ENCODE measurements at regions not wholly inside any gene's neighbourhood (a gene's known extent, or its start where the extent isn't known, plus 50 kb on each side); places are given as distances from the start of the nearest gene placed in this dataset.

DNA sequence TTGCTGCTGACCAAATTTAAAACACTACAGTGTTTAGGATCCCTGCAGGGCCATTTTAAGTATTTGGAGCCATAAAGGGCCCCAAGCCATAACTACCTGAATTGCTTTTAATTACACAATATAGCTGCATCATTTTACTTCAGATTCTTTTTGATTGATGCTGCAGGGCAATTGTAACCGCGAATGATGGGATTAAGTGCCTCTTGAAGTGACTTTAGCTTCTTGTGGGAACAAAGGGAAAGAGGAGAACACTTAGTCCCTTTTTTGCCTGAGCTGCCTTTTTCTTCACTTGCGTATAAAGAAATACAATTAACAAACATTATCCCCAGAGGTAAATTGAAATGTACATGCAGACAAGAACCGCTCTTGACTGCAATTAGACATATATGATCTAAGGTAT, 228.5 kb downstream of the ZIC5 start:
- TF ChIP-seq CTCF (IDR thresholded peaks at IDR 0.05), result no peak
- Histone ChIP-seq H3K4me3 (peak overlapping the region in 1 of 2 donors; percentile 1), H3K27ac (no peak overlapping the region), H3K9me3 (no peaks in the 10 kb centered on the region), H3K4me1 (peaks cover 0 to 7% of the 10 kb centered on the region in 2 donors), H3K27me3 (no peaks in the 10 kb centered on the region), H3K36me3 (no peaks in the 10 kb centered on the region)
- intact Hi-C loops (cut with DNase I), result no loop called here
- no peak for DNase-seq (ENCODE audit: low spot score in 2 of 2)

DNA sequence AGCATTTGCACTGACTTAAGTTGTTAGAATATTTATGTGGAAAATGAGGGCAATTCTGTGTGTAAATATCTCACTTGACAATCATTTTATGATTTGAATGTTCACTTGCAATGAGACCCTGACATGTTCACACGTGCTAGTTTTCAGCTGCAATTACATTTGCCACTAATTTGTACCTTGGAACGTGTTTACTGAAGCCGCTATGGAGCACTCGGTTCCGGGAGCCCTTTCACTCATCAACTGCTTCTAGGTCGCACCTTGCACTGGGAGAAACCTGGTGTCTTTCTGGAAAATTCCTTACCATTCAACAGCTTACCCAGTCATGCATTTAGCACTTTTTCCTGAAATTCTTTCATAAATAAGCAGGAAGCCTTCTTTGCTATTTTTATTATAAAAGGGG, 229.6 kb downstream of the ZIC5 start:
- peak overlapping the region in 1 of 2 donors; percentile 1 for H3K4me3 ChIP-seq
- H3K9me3 ChIP-seq, result no peaks in the 10 kb centered on the region
- intact Hi-C loops (cut with DNase I), result no loop called here
- no peaks in the 10 kb centered on the region for H3K27me3 ChIP-seq
- no peaks in the 10 kb centered on the region for H3K36me3 ChIP-seq
- TF ChIP-seq CTCF (IDR thresholded peaks at IDR 0.05), result no peak
- no peak for DNase-seq (ENCODE audit: low spot score in 2 of 2)
- no peak overlapping the region for H3K27ac ChIP-seq
- peaks cover 0 to 7% of the 10 kb centered on the region in 2 donors for H3K4me1 ChIP-seq

DNA sequence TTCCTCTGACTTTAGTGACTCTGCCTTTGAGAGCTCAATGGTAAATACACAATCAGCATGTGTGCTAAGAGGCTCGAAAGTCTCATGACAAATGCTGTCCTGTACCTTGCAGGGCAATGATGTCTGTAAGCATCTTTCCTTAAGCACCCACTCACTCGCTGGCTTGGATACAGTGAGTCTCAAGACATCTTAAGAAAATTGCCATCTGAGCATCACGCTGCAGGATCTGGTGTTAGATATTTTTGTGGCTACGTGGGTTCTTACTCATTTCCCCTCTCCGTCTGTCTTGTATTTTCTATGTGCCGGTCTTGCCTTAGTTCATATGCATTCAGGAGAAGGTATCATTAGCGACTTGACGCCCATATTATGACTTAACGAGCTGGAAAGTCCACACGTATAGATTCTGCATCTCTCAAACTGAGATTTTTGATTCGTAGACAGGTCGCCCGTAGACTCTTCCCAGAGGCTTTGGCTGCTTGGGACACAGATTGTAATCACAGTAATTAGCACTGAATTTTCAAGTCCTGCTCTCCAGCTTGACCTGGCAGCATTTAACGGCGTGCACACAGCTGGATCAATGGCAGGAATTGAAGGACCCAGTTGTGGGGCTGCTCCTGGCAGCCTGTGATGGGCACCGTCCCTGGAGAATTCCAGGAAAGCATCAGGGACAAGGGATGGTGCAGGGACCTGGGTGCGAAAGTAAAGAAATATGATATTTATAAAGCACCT, 231.2 kb downstream of the ZIC5 start:
- H3K4me1 ChIP-seq, result peaks cover 0 to 7% of the 10 kb centered on the region in 2 donors
- H3K36me3 ChIP-seq, result no peaks in the 10 kb centered on the region
- H3K27ac ChIP-seq, result no peak overlapping the region
- intact Hi-C loops (cut with DNase I), result no loop called here
- TF ChIP-seq CTCF (IDR thresholded peaks at IDR 0.05), result no peak
- H3K9me3 ChIP-seq, result no peaks in the 10 kb centered on the region
- no peak for DNase-seq (ENCODE audit: low spot score in 2 of 2)
- no peak overlapping the region for H3K4me3 ChIP-seq
- H3K27me3 ChIP-seq, result no peaks in the 10 kb centered on the region

- DNase-seq (ENCODE audit: low spot score in 2 of 2), result no peak
- H3K9me3 ChIP-seq, result no peaks in the 10 kb centered on the region
- H3K27ac ChIP-seq, result no peak overlapping the region
- TF ChIP-seq CTCF (IDR thresholded peaks at IDR 0.05), result no peak
- intact Hi-C loops (cut with DNase I), result no loop called here
- H3K36me3 ChIP-seq, result no peaks in the 10 kb centered on the region
- no peaks in the 10 kb centered on the region for H3K27me3 ChIP-seq
- peaks cover 0 to 7% of the 10 kb centered on the region in 2 donors for H3K4me1 ChIP-seq
- no peak overlapping the region for H3K4me3 ChIP-seq
These were observed 232.9 kb downstream of the ZIC5 start for GRCh38 chr13:99738626-99739025.

GRCh38 chr13:99737481-99738245, 233.9 kb downstream of the ZIC5 start:
- TF ChIP-seq CTCF (IDR thresholded peaks at IDR 0.05), result no peak
- no peak for DNase-seq (ENCODE audit: low spot score in 2 of 2)
- no peaks in the 10 kb centered on the region for H3K36me3 ChIP-seq
- peaks cover 0 to 7% of the 10 kb centered on the region in 2 donors for H3K4me1 ChIP-seq
- intact Hi-C loops (cut with DNase I), result no loop called here
- H3K27me3 ChIP-seq, result no peaks in the 10 kb centered on the region
- H3K9me3 ChIP-seq, result no peaks in the 10 kb centered on the region
- H3K27ac ChIP-seq, result no peak overlapping the region
- no peak overlapping the region for H3K4me3 ChIP-seq
